Heart right ventricle (tissue), 16 donors: ENCODE measurements at regions not wholly inside any gene's neighbourhood (a gene's known extent, or its start where the extent isn't known, plus 50 kb on each side); places are given as distances from the start of the nearest gene placed in this dataset.
A peak's percentile ranks its signal among the peaks of the same experiment; 100 is the strongest.

Source experiments
- ATAC-seq, 8 donors: fragments of 200-7000 bp; cut with Tn5 transposase; one replicate each; pipeline ENCODE4 v1.9.1; 2020; ENCODE audit warnings: mild to moderate bottlenecking in 8 of 8, moderate library complexity in 8 of 8, moderate number of reproducible peaks in 1 of 8
- DNase-seq, 2 donors: peaks; one replicate each; pipeline ENCODE4 v3.0.0-alpha.2; 2020
- H3K27ac ChIP-seq, 10 donors: fragments of 200-600 bp; sonication (generic) in 2 of 10; one replicate each; pipeline versions ENCODE4 v1.5.0 to v1.8.0; 2020 to 2022; ENCODE audit warnings: mild to moderate bottlenecking in 3 of 10
- H3K27me3 ChIP-seq, 7 donors: fragments of 200-600 bp; one replicate each; pipeline ENCODE4 v1.8.0; 2021 to 2022; ENCODE audit warnings: mild to moderate bottlenecking in 2 of 7
- H3K36me3 ChIP-seq, 9 donors: fragments of 200-600 bp; sonication (generic) in 1 of 9; one replicate each; pipeline versions ENCODE4 v1.5.0 to v1.8.0; 2020 to 2022; ENCODE audit warnings: mild to moderate bottlenecking in 2 of 9
- H3K4me1 ChIP-seq, 9 donors: fragments of 200-600 bp; sonication (generic) in 1 of 9; one replicate each; pipeline versions ENCODE4 v1.5.0 to v1.8.0; 2020 to 2022; ENCODE audit warnings: mild to moderate bottlenecking in 4 of 9
- H3K4me3 ChIP-seq, 10 donors: fragments of 200-600 bp; sonication (generic) in 2 of 10; one replicate each; pipeline versions ENCODE4 v1.5.0 to v1.8.0; 2020 to 2022; ENCODE audit warnings: mild to moderate bottlenecking in 7 of 10, moderate library complexity in 2 of 10
- H3K9me3 ChIP-seq, 11 donors: fragments of 200-600 bp in 10 of 11; sonication (generic) in 2 of 11; one replicate each; pipeline versions ENCODE4 v1.5.0 to v1.8.0; 2013 to 2022; ENCODE audit warnings: mild to moderate bottlenecking in 2 of 11, control low read depth in 1 of 11, moderate library complexity in 1 of 11
- WGBS, 2 donors: extraction: QIAGEN DNeasy Blood & Tissue Kit; methylation state at CpG; one replicate each; pipeline ENCODE4 v1.1.7; 2013; ENCODE audit warnings: inconsistent platforms in 1 of 2; 5-methylcytosine and 5-hydroxymethylcytosine counted together
- intact Hi-C, 10 donors: fragments of 100-400 bp; cut with DNase I; formaldehyde crosslinking; loops; one replicate each; pipeline versions ENCODE4 v1.11.1 to v1.14.2; 2022
- TF ChIP-seq, protein P1 (sequence below), 9 donors: fragments of 200-600 bp; sonication (generic) in 2 of 9; IDR thresholded peaks; one replicate each; pipeline versions ENCODE4 v1.5.0 to v1.8.0; 2021 to 2022; ENCODE audit warnings: antibody characterized with exemption in 9 of 9, mild to moderate bottlenecking in 5 of 9, moderate library complexity in 1 of 9
- donor health status: Arrhythmogenic right ventricular cardiomyopathy.
- donor health status: ischemic (EF 13 %, LVEDD 7.1; RV severe dilation, severe dysfunction).
- donor health status: healthy with polysubstance abuse.
- donor health status: DM: no; HTN: yes; CAD: no.
- donor health status: DM: no; HTN: no; CAD: no.
- donor health status: ischemic (EF 25% LVEDD 6.9; RV normal size, moderate dysfunction).
- donor health status: ischemic (EF 25% LVEDD 5.7; RV mildly dilated, moderate dysfunction).
- donor health status: healthy.
- donor health status: DM: yes; HTN: yes; CAD: no.
- donor health status: Ischemic cardiomyopathy.
- donor health status: ischemic (EF 35%, LVEDD 5.7; RV mildly dilated, moderate dysfunction).
- donor health status: nonischemic (EF 11% LVEDD 7.7; RV severe dilation, severe dysfunction).
- donor health status: DM: yes; HTN: yes; CAD: no.
- donor health status: PGD.
- donor health status: ischemic (EF 29% LVEDD 5.4; RV normal size, mild dysfunction).
- donor health status: nonischemic (EF 23%, LVEDD 6.1; RV moderate dilation, normal function).

- TF ChIP-seq, protein P1, sequence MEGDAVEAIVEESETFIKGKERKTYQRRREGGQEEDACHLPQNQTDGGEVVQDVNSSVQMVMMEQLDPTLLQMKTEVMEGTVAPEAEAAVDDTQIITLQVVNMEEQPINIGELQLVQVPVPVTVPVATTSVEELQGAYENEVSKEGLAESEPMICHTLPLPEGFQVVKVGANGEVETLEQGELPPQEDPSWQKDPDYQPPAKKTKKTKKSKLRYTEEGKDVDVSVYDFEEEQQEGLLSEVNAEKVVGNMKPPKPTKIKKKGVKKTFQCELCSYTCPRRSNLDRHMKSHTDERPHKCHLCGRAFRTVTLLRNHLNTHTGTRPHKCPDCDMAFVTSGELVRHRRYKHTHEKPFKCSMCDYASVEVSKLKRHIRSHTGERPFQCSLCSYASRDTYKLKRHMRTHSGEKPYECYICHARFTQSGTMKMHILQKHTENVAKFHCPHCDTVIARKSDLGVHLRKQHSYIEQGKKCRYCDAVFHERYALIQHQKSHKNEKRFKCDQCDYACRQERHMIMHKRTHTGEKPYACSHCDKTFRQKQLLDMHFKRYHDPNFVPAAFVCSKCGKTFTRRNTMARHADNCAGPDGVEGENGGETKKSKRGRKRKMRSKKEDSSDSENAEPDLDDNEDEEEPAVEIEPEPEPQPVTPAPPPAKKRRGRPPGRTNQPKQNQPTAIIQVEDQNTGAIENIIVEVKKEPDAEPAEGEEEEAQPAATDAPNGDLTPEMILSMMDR (IDR thresholded peaks at IDR 0.05): no peak
- Histone ChIP-seq H3K36me3 (no peaks in the 10 kb centered on the region), H3K4me1 (no peaks in the 10 kb centered on the region), H3K27ac (no peak overlapping the region), H3K4me3 (no peak overlapping the region), H3K9me3 (peaks cover 0 to 9% (median 0%) of the 10 kb centered on the region in 11 donors), H3K27me3 (no peaks in the 10 kb centered on the region)
- no peak for ATAC-seq
- intact Hi-C loops: loop anchor here in 2 of 10 donors (2.0 to 5.0 kb wide), 3 partner anchors 44 to 117 kb away; no protein-coding TSS in a partner anchor
- WGBS, 2 donors: 83 to 84% methylated on average over 1 of the region's 1 CpG
- DNase-seq: no peak
These were observed 70.4 kb upstream of the PDE10A start for GRCh38 chr6:165733489-165733791.

DNA sequence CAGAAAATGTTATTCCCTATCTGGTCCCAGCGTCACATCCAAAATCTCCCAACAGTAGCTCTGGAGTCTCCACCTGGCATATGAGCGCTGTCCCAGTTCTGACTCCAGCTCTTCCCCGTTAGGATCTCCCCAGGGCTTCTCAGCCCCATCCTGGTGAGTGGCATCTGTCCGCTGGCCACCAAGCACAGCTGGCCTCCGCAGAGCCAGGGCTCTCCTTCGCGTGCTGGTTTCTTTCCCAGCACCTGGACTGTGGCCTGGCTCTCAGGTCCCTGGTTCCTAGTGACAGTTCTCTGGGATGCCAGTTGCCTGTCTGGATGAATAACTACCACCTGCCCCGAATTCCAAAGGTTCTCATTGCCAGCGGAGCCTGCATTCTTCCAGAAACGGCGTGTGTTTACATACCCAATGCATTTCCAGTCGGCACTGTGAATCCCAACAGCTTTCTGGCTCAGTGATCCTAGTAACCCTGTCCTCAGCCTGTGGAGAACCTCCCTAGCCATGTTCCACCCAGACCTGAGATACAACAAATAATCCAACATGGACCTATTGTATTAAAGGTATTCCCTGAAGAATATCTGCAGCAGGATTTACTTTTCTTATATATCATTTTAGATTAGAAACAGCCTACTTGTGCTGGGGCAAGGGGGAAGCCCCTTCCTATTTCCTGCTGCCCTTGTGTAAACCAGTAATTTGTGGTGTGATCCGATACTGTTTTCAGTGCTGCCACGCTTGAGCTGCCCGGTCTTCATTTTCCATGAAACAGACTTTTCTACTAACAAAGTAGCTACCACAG lies 69.9 kb upstream of the PDE10A start:
- ATAC-seq: no peak
- Histone ChIP-seq H3K27ac (no peak overlapping the region), H3K27me3 (no peaks in the 10 kb centered on the region), H3K36me3 (no peaks in the 10 kb centered on the region), H3K4me1 (no peaks in the 10 kb centered on the region), H3K4me3 (no peak overlapping the region), H3K9me3 (peaks cover 0 to 9% (median 0%) of the 10 kb centered on the region in 11 donors)
- TF ChIP-seq, protein P1 (IDR thresholded peaks at IDR 0.05): no peak
- WGBS, 2 donors: 84 to 90% methylated on average over 15 of the region's 15 CpGs
- intact Hi-C loops: loop anchor here in 2 of 10 donors (2.0 to 5.0 kb wide), 3 partner anchors 44 to 118 kb away; no protein-coding TSS in a partner anchor
- DNase-seq: no peak

GRCh38 chr6:165729307-165729936 lies 66.4 kb upstream of the PDE10A start:
- no peaks in the 10 kb centered on the region for H3K36me3 ChIP-seq
- ATAC-seq: peak in 4 of 8 donors; percentile 46 to 65 (median 49)
- WGBS, 2 donors: 3 to 12% methylated on average over 1 of the region's 1 CpG
- no peaks in the 10 kb centered on the region for H3K27me3 ChIP-seq
- H3K27ac ChIP-seq: no peak overlapping the region
- peak in 1 of 2 donors; percentile 55 for DNase-seq
- TF ChIP-seq, protein P1 (IDR thresholded peaks at IDR 0.05): peak; percentile 81 to 89 (median 87)
- no peaks in the 10 kb centered on the region for H3K9me3 ChIP-seq
- intact Hi-C loops: loop anchor here in 8 of 10 donors (1.0 to 10.0 kb wide), 7 partner anchors 121 to 295 kb away; no protein-coding TSS in a partner anchor
- H3K4me3 ChIP-seq: no peak overlapping the region
- peaks cover 0 to 8% (median 0%) of the 10 kb centered on the region in 9 donors for H3K4me1 ChIP-seq

DNA sequence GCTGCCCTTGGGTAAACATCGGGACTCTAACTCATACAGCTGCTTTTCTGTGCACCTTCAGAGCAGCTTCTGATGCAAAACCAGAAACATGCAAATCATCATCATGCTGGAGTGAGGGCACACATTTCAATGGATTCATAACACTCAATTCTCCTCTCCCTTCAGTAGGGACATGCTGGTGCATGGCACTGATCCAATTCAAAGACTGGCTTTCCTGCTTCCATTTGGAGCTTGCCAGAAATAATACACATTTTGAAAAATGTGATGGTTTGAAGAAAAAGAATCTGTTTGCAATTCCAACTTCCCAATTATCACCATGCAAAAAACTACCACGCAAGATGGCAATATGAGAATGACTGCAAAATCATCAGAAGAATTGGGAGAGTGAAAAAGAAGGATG lies 65.2 kb upstream of the PDE10A start:
- ATAC-seq: no peak

More for the DNA sequence above, 65.2 kb upstream of the PDE10A start:
- no peaks in the 10 kb centered on the region for H3K27me3 ChIP-seq
- H3K27ac ChIP-seq: no peak overlapping the region
- intact Hi-C loops: loop anchor here in 7 of 10 donors (2.0 to 10.0 kb wide), 6 partner anchors 123 to 293 kb away; no protein-coding TSS in a partner anchor
- DNase-seq: no peak
- H3K4me3 ChIP-seq: no peak overlapping the region
- H3K4me1 ChIP-seq: peaks cover 0 to 8% (median 0%) of the 10 kb centered on the region in 9 donors
- WGBS, 2 donors: 91 to 93% methylated on average over 2 of the region's 2 CpGs
- no peaks in the 10 kb centered on the region for H3K9me3 ChIP-seq
- no peaks in the 10 kb centered on the region for H3K36me3 ChIP-seq
- TF ChIP-seq, protein P1 (IDR thresholded peaks at IDR 0.05): no peak
